Right ventricle myocardium inferior (tissue), 1 donor: ENCODE measurements at regions not wholly inside any gene's neighbourhood (a gene's known extent, or its start where the extent isn't known, plus 50 kb on each side); places are given as distances from the start of the nearest gene placed in this dataset.
"Not testable (repeated sequence)": the region's sequence is repeated elsewhere in the genome, so short reads cannot be mapped to it uniquely, and the experiment has no call there.

Experiments
- ATAC-seq: fragments of 200-7000 bp; cut with Tn5 transposase; one replicate; pipeline ENCODE4 v1.9.1; 2020; ENCODE audit warnings: mild to moderate bottlenecking, moderate library complexity
- DNase-seq: peaks from one replicate; pipeline ENCODE4 v3.0.0; 2021; ENCODE audit errors: missing footprints
- intact Hi-C: fragments of 100-400 bp; cut with DNase I; formaldehyde crosslinking; loops from one replicate; pipeline ENCODE4 v1.11.0; 2022
- donor health status: DM: no; HTN: yes; CAD: no; lungs with severe emphysema.

DNA sequence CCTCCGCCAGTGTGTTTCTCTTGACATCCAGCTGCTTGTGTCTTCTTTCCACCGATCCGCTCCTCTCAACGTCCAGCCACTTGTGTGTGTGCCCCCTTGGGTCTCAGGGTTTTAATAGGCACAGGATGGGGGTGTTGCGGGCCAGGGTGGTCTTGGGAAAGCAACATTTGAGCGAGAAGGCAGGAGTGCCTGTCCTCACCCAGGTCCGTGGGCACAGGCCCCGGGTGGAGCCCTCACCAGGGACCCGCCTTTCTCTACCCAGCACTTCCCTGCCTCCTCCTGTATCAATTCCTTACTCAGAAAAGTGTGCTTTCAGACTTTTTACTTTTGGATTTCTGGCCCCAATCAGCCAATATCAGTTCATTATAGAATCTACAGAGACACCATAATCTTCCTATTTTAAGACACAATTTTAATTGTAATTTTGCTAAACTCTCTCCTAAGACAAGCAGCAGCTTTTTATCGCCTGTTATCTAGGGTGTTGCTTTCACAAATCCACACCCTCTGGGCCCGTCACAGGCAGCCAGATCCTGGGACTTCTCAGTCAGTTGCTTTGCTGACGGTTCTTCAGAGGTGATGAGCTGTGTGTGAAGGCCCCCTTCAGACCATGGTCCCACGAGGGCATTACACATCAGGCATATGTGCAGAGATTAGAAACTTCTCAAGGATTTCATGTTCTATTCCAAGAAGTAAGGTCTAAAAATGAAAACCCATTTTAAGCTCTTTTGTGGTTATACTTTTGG is 96.0 kb upstream of the FHL2 start:
- intact Hi-C loops: loop anchor here (5.0 kb wide), 1 partner anchor 123 kb away; no protein-coding TSS in a partner anchor
- ATAC-seq: peak; percentile 85
- DNase-seq: no peak

DNA sequence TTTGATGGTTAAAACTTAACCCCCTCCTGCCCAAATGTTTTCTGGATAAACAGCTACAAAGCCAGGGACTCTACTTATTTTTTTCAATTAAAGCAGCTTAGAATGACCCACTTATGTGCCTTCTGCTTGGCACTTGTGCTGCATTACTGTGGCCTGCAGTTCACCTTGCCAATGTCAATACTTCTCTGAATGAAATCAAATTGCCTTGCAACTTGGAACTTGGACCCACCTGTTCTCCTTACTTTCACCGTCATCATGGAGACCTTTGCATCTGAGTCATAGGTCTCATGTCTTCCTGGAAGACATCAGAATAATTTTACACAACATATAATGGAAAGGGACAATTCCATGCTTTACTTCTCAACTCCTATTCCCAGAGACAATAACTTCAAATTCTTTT is 92.1 kb upstream of the FHL2 start:
- ATAC-seq: no peak
- DNase-seq: no peak
- intact Hi-C loops: no loop called here

DNA sequence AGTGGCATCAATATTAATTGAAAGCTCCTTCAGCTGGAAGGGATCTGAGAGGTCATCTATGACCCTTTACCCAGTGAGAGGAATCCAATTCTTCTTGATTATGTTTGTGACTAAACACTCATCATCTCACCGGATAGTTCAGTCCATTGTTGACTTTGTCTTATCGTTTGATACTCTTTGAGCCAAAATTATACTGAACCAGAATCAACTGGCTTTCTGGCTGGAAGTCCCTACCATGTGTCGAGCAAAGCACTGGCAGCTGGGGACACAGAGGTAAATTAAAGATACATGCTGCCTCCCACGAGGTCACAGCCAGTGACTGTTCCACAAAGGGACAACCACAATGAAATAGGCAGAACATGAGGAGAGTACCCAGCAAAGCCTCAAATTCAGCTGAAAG is 91.4 kb upstream of the FHL2 start:
- intact Hi-C loops: no loop called here
- ATAC-seq: peak; percentile 40
- DNase-seq: no peak

DNA sequence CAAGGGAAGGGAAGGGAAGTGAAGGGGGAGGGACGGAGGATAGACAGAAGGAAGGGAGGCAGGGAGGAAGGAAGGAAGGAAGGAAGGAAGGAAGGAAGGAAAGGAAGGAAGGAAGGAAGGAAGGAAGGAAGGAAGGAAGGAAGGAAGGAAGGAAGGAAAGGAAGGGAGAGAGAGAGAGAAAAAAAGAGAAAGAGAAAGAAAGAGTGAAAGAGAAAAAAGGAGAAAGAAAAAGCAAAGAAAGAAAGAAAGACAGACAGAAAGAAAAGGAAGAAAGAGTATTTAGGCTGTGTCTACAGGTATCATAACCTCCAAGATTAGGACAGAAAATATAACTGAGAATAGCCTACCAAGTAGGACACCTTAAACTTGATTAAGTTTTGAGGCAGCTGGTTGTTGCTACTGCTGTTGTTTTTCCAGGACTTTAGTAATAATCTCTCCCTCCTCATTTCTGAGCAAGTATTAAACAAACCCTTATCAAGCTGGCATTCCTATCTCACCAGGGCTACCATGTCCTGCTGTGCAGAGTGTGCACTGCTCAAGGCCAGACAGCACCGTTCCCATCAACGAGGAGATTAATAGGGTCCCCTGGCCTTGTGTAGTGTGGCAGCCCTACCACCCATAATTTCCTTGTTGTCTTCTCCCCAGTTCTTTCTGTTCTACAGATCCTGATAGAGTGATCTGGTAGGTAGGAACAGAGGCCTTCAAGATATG is 90.5 kb upstream of the FHL2 start:
- ATAC-seq: no peak
- DNase-seq: no peak
- intact Hi-C loops: no loop called here

DNA sequence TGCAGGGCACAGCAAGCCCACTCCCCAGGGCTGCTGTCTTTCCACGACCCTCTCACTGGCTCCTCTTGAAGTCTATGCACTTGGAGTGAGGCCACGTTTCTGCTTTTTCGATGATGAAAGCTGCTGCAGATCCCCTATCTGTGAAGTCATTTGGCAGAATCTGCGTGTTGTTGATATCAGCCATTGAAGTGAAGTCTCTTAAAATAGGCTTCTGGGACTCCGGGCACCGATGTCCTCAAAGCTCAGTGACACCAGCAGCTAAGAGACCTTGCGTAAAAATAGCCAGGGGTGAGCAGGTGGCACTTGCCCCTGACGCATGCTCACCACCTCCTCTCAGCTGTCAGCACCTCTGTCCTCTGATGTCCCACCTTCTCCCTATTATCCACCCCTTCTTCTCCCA is 89.4 kb upstream of the FHL2 start:
- DNase-seq: no peak
- ATAC-seq: peak; percentile 85
- intact Hi-C loops: no loop called here

DNA sequence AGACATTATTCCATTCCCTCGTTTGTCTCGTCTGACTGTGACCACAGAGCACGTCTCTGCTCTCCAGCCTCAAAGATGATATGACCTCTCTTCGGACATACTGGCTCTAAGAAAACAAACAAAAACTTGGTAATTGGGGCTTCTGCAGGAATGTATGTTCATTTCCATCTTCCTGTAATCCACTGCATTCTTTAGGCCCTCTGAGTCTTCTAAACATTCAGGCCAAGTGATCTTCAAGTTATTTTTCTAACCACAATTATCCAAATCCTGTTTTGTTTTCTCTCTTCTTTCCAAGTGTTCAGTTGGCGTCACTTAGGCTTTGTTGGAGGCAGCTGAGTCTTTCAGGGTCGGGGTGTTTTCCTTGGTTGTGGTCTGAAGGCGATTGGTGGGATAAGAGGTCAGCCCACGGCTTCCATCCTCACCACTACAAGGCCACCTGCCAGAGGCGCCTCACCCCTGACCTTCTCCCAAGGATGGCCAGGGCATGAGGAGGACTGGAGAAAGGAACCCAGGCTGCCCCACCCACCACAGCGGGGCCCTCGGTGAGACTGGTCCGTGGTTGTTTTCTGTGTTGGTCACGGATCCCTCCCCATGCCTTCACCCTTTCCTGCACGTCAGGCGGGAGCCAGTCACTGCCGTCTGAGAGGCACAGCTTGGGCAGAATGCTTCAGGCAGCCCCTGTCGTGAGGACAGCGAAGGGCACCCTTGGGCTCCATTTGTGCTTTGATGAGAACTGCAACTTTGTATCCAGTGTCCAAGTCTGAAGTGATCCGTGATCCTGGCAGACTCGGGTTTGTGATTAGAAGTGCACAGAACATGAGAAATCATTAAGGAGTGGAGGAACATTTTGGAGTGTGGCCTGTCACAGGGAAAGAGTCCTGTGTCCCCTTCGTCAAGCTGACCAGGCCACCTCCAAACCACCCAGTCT is 88.6 kb upstream of the FHL2 start:
- intact Hi-C loops: loop anchor here (2.0 kb wide), 1 partner anchor 49 kb away; no protein-coding TSS in a partner anchor

DNA sequence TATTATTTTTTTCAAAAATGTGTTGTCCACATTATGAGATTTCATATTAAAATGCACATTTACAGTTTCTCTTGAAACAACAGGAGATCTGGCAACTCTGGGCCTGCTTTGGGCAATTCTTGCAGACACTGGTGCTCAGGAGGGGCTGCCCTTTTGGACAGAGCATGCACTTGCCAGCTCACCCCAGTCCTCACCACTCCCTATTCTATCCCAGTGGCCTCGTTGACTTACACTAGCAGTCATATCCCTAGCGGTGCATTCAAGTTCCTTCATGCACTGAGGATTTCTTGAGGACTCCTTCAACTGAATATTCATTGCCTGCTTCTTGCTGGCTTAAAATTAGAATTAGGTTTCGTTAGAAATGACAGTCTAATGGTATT is 87.9 kb upstream of the FHL2 start:
- DNase-seq (no peak), ATAC-seq (no peak)
- intact Hi-C loops: loop anchor here (2.0 kb wide), 1 partner anchor 48 kb away; no protein-coding TSS in a partner anchor

More for the DNA sequence above, 88.6 kb upstream of the FHL2 start:
- DNase-seq (no peak), ATAC-seq (peak; percentile 75)

DNA sequence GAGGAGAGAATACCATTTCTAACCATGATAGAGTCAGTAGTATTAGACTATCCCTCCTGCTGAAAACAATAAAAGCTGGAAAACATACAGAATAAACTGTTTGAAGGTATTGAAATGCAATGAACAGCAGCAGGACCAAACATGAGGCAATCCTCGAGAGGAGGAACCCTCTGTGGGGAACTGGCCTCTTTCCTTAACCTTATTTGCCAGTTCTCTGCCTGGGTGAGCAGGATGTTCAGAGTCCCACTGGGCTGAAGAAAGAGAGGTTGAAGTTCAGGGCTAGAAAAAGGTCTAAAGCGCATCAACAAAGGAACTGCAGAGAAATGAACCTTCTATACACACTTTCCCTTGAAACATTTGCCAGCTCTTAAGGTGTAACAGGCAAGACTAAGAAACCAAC is 79.8 kb upstream of the FHL2 start:
- no peak for DNase-seq
- intact Hi-C loops: no loop called here
- no peak for ATAC-seq

DNA sequence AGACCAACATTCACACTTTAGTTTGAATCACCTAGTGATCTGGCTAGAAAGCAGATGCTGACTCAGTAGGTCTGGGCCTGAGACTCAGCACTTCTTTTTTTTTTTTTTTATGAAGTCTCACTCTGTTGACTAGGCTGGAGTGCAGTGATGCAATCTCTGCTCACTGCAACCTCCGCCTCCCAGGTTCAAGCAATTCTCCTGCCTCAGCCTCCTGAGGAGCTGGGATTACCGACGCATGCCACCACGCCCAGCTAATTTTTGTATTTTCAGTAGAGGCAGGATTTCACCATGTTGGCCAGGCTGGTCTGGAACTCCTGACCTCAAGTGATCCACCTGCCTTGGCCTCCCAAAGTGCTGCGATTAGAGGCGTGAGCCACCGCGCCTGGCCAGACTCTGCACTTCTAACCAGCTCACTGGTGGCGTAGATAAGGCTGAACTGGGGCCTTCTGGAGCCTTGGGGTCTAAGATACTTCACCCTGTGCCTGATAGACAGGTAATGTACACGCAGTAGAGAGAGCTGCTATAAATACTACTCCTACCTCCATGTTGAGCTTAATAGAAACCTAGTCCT is 78.3 kb upstream of the FHL2 start:
- DNase-seq, intact Hi-C loops, ATAC-seq: not testable (repeated sequence)

DNA sequence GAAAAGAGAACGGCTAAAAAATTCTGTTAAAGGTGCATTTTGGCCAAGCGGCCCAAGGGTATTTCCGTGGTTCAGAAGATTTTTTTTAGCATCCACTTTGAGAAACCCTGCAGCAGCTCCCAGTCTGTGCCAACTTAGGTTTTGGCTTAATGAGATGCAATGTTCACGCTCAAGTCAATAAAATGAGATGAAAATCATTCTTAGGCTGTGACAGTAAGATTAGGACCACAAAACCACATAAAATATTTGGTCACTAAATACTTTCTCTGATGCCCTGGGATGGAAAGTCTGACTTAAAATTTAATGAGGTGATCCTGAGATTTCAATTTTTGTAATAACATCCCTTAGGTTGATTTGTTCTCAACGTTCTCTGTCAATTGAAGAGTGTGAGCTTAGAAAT is 74.2 kb upstream of the FHL2 start:
- DNase-seq: no peak
- ATAC-seq: no peak
- intact Hi-C loops: no loop called here

DNA sequence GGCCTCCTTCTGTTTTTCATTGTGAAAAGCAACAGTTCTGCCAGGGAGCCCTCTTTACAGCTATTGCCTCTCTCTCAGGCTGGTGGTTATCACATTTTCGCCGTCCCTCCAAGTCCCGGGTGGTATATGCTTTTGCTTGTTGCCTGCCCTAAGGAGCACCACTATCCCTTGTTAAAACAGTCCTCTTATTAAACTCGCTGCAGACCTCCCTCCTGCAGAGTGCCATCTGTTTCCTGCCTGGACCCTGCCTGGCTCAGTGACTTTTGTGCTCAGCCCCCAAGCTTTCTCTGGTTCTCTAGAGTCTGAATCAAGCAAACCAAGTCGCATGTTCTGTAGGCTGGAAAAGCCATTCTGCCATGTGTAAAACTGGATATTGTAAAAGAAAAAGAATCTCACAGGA is 72.1 kb upstream of the FHL2 start:
- intact Hi-C loops: no loop called here

DNA sequence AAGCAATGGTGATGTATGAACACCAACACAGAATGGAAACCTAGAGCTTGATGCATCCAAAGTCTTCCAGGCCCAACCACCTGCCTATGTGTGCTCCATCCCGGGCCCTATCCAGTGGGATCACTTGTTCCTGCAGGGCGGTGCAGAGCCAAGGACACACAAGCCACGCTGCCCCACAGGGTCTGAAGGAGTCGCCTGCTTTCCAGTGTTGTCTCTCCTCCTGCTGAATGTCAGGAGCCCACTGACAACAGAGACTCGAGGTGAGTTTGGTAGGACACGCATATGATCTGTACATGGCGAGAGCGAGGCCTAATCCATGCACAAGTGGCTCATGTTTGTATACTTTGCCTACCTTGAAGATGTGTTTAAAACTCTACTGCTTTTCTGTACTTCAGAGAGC is 70.9 kb upstream of the FHL2 start:
- intact Hi-C loops: no loop called here
- no peak for ATAC-seq
- DNase-seq: no peak

More for the DNA sequence above, 72.1 kb upstream of the FHL2 start:
- no peak for ATAC-seq
- DNase-seq: no peak

DNA sequence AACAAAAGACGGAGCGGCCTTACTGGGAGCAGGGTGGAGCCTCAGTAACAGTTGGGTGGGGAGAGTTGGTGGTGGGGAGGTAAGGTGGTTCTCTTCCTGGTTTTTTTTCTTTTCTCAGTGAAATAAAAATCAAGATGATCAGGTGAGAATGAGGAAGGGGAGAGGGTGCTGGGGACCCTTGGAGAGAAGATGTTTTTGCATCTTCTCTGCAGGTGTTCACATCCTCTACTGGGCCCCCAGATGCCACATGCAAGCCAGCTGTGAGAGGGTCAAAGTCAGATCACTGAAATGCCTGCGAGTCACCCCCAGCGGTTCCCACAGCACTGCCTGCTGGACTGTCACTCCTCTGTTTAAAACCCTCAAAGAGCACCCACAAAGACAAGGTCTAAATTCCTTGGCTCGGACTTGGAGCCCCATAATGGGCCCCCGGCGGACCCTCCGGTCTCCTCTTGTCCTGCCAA is 69.8 kb upstream of the FHL2 start:
- DNase-seq (no peak), ATAC-seq (no peak)
- intact Hi-C loops: no loop called here

DNA sequence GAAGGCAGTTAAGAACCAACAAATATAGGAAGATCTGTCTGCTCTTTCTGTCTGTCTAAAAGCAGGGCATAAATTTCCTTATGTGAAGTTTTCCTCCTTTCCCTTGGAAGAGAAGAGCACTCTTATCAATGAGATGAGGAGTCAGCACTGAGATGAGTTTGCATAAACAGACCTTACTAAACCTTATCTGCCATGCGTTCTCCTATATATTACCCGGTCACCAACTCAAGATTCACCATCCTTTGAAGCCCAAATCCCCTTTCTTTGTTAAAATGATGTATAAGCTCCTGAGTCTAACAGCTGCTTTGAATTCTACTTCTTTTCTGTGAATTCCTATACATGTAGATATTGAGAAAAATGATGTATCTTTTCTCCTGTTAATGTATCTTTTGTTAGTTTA is 65.5 kb upstream of the FHL2 start:
- no peak for ATAC-seq
- intact Hi-C loops: no loop called here
- DNase-seq: no peak

DNA sequence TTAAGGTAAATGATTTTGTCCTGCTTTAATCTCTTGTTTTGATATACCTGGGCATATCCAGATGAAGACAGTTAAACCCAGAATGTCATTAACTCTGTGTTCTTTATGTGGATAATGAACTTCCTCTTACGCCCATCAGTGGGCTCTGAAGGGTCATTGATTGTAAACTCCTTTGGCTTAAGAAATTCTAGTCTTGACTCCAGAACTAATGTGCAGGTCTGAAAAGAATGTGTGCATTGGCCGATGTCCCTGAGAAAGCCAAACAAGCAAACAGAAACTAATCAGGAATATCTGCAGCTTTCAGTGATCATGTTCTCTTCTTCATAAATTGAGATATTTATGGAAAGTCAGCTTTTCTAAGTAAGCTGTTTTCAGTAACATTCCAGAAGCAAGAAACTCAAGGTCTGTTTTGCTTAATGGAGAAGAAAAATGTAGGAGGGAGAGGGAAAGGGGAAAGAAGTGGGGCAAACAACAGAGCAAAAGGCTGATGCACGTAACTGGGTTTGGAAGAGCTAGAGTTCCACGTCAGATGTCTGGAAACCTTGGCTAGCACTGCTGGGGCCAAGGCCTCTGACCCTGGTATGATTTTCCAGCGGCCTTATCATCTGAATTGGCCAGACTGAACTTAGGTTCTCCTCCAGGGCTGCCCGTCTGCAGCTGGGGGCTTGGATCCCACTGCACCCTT is 61.3 kb upstream of the FHL2 start:
- intact Hi-C loops: no loop called here
- no peak for ATAC-seq
- no peak for DNase-seq

DNA sequence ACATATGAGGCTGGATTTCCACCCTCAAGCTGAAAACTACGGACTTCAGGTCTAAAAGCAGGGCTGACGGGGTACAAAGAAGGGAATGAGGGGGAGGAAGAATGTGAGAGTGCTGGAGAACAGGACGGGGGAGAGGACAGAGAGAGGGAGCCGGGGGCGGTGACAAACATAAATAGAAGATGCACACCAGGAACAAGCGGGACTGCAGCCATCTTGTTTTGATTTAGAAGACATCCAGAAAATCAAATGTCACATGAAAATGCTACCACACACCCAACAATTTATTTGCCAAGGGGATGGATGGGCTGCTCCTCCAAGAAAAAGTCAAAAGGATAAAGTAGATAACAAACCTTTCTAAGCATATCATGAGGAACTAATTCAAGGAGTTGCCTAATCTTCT is 59.2 kb upstream of the FHL2 start:
- intact Hi-C loops: no loop called here
- DNase-seq (no peak), ATAC-seq (no peak)

DNA sequence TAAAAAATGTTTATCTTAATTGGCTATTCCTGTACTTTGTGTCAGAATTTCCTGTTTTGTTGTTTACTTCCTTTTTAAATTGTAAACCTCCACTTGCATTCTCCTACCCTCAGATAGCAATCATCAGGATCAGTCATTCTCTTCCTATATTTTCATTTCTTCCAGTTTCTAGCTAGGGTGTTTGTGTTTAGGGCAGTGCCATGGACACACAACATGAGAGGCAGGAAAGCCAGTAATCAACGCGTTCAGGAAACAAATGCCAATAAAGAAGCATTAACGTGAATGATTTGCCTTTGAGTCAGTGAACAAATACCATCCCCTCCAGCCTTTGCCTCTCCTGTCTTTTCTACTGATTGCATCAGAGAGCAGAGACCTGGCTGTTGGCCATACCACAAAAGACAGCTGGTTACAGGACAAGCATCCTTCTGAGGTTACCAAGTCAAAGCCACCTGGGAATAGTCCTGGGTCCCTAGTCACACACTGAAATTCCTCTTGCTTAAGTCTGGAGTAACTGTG is 56.7 kb upstream of the FHL2 start:
- intact Hi-C loops: no loop called here
- no peak for DNase-seq
- no peak for ATAC-seq

DNA sequence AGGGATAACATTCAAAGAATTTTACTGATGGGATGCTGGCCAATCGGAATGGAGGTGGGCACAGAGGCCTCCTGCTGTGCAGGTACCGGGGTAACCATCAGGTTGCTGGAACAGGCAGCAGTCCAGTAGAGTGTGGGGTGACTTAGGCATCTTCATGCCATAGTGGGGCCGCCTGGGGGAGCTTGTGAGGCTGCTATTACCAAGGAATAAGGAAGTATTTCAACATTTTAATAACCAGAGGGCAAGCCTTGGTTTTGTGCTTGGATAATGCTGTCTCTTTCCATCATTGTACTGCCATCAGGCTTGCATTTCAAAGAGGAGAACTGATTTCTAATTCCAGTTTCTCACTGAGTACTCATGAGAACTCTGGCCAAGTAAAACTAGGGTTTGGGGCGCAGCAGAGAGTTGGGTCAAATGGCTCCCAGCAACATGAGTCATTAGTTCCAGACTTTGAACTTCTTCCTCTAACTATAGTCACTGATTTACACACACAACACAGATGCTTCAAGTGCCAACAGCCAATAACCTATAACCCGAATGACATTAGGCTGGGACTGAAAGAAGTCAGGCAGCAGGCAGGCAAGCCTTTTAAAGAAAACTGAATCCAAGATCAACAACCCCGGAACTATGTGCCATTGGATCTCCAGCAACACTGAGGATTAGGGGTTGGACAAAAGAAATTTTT is 56.1 kb upstream of the FHL2 start:
- DNase-seq (no peak), ATAC-seq (no peak)

More for the DNA sequence above, 56.1 kb upstream of the FHL2 start:
- intact Hi-C loops: no loop called here
